ENCODE measurements at regions not wholly inside any gene's neighbourhood (a gene's known extent, or its start where the extent isn't known, plus 50 kb on each side); places are given as distances from the start of the nearest gene placed in this dataset.

GRCh38 chr6:43969158-43969981 is 157.9 kb downstream of the MRPL14 start (continued):
- TF ChIP-seq MAZ (CRISPR knock-in tag; conservative IDR thresholded peaks at IDR 0.05 in 1 of 2, IDR thresholded peaks at IDR 0.05 in 1 of 2) (peak; percentile 69 to 78), BCOR (IDR thresholded peaks at IDR 0.05) (peak; percentile 99), FIP1L1 (IDR thresholded peaks at IDR 0.05; ENCODE audit: low read depth, low read length, poor library complexity, severe bottlenecking) (no peak), ZNF224 (CRISPR knock-in tag; IDR thresholded peaks at IDR 0.05) (no peak), FOXP1 (CRISPR knock-in tag; IDR thresholded peaks at IDR 0.05) (peak; percentile 34; the same call in 1 of the 2 replicates), PCBP1 (IDR thresholded peaks at IDR 0.05; ENCODE audit: low read depth, low read length, poor library complexity, severe bottlenecking) (no peak), STAT5A (IDR thresholded peaks at IDR 0.05; ENCODE audit: borderline replicate concordance, low read length) (peak; percentile 83), PTBP1 (IDR thresholded peaks at IDR 0.05; ENCODE audit: low read depth, low read length) (peak; percentile 77; the same call in 1 of the 2 replicates), ATF4 (CRISPR knock-in tag; IDR thresholded peaks at IDR 0.05) (peak; percentile 32; the same call in 1 of the 2 replicates), BCLAF1 (IDR thresholded peaks at IDR 0.05; ENCODE audit: borderline replicate concordance in 1 of 2, control insufficient read depth in 1 of 2, low read depth in 2 of 2, low read length in 1 of 2) (no peak), SMAD2 (IDR thresholded peaks at IDR 0.05; ENCODE audit: low read depth, low read length) (no peak), ZFP36 (IDR thresholded peaks at IDR 0.05; ENCODE audit: low read depth, low read length, partially characterized antibody) (peak; percentile 18), ZNF764 (CRISPR knock-in tag; IDR thresholded peaks at IDR 0.05; ENCODE audit: low read depth) (no peak), HDAC1 (IDR thresholded peaks at IDR 0.05) (peak; percentile 45 to 52; a peak in 3 of 4 replicates), RBM17 (IDR thresholded peaks at IDR 0.05; ENCODE audit: borderline replicate concordance, low read depth, low read length) (no peak), ZNF77 (CRISPR knock-in tag; IDR thresholded peaks at IDR 0.05) (no peak), HMBOX1 (IDR thresholded peaks at IDR 0.05) (peak; percentile 61), NR4A1 (CRISPR knock-in tag; IDR thresholded peaks at IDR 0.05) (no peak), NR4A1 (tag; IDR thresholded peaks at IDR 0.05) (no peak), KDM4B (IDR thresholded peaks at IDR 0.05; ENCODE audit: borderline replicate concordance in 2 of 2, low read depth in 1 of 2) (peak in 1 of 2 experiments; percentile 48; a peak in 1 of 4 replicates), CBX5 (IDR thresholded peaks at IDR 0.05; ENCODE audit: borderline replicate concordance, low read depth) (peak; percentile 68), MAFF (IDR thresholded peaks at IDR 0.05; ENCODE audit: low read length) (no peak; the same call in 1 of the 2 replicates)

All from K562 (cell line).